Loucy (cell line): ENCODE measurements at regions not wholly inside any gene's neighbourhood (a gene's known extent, or its start where the extent isn't known, plus 50 kb on each side); places are given as distances from the start of the nearest gene placed in this dataset.

Source experiments
- H2AFZ ChIP-seq: fragments of 200-600 bp; sonication (generic); 2 replicates; pipeline ENCODE4 v1.6.0; 2016; ENCODE audit warnings: antibody characterized with exemption, mild to moderate bottlenecking, low read length, moderate library complexity
- H3F3A ChIP-seq: fragments of 200-600 bp; 2 replicates; pipeline ENCODE4 v1.6.0; 2016; ENCODE audit warnings: antibody characterized with exemption, low read depth, mild to moderate bottlenecking
- H3K27me3 ChIP-seq: fragments of 200-600 bp; sonication (generic); 2 replicates; pipeline ENCODE4 v1.6.1; 2014; ENCODE audit warnings: low read length, mild to moderate bottlenecking; ENCODE audit not compliant: insufficient read depth, poor library complexity, severe bottlenecking
- H3K36me3 ChIP-seq: fragments of 200-600 bp; sonication (generic); 2 replicates; pipeline ENCODE4 v1.6.1; 2016; ENCODE audit warnings: low read length; ENCODE audit not compliant: insufficient read depth
- H3K4me1 ChIP-seq: fragments of 200-600 bp; sonication (generic); 2 replicates; pipeline ENCODE4 v1.5.1; 2014; ENCODE audit warnings: low read length, mild to moderate bottlenecking; ENCODE audit not compliant: insufficient read depth, poor library complexity, severe bottlenecking
- H3K4me2 ChIP-seq: fragments of 200-600 bp; sonication (generic); 2 replicates; pipeline ENCODE4 v1.6.0; 2014; ENCODE audit warnings: antibody characterized with exemption, low read length, low read depth, mild to moderate bottlenecking; ENCODE audit not compliant: poor library complexity, severe bottlenecking
- H3K4me3 ChIP-seq: fragments of 200-600 bp; sonication (generic); 2 replicates; pipeline ENCODE4 v1.5.1; 2014; ENCODE audit warnings: low read length, mild to moderate bottlenecking, mixed read lengths; ENCODE audit not compliant: poor library complexity, severe bottlenecking
- H3K79me2 ChIP-seq: fragments of 200-600 bp; sonication (generic); 2 replicates; pipeline ENCODE4 v1.6.1; 2014; ENCODE audit warnings: low read length; ENCODE audit not compliant: insufficient read depth
- H3K9ac ChIP-seq: fragments of 200-600 bp; sonication (generic); 2 replicates; pipeline ENCODE4 v1.6.0; 2014; ENCODE audit warnings: mild to moderate bottlenecking, low read depth, low read length, moderate library complexity; ENCODE audit not compliant: poor library complexity, severe bottlenecking
- H3K9me2 ChIP-seq: fragments of 200-600 bp; sonication (generic); replicated peaks from 2 replicates; pipeline ENCODE4 v1.6.1; 2016; ENCODE audit warnings: low read depth, low read length, mixed read lengths
- H3K9me3 ChIP-seq: fragments of 200-600 bp; sonication (generic); 2 replicates; pipeline ENCODE4 v1.6.1; 2014; ENCODE audit warnings: mild to moderate bottlenecking, antibody characterized with exemption, low read length, low read depth; ENCODE audit not compliant: insufficient read depth
- H4K20me1 ChIP-seq: fragments of 200-600 bp; sonication (generic); 2 replicates; pipeline ENCODE4 v1.6.0; 2014; ENCODE audit warnings: antibody characterized with exemption, low read length, mild to moderate bottlenecking; ENCODE audit not compliant: insufficient read depth, poor library complexity, severe bottlenecking
- EZH2phosphoT487 ChIP-seq: fragments of 200-600 bp; IDR thresholded peaks from 2 replicates; pipeline ENCODE4 v1.6.1; 2018; ENCODE audit warnings: antibody characterized with exemption, mild to moderate bottlenecking, moderate library complexity, borderline replicate concordance
- TF ChIP-seq, protein P1 (sequence below): fragments of 200-600 bp; sonication (generic); conservative IDR thresholded peaks from 2 replicates; pipeline ENCODE4 v1.5.1; 2014; ENCODE audit warnings: mild to moderate bottlenecking, antibody characterized with exemption, low read length

DNA sequence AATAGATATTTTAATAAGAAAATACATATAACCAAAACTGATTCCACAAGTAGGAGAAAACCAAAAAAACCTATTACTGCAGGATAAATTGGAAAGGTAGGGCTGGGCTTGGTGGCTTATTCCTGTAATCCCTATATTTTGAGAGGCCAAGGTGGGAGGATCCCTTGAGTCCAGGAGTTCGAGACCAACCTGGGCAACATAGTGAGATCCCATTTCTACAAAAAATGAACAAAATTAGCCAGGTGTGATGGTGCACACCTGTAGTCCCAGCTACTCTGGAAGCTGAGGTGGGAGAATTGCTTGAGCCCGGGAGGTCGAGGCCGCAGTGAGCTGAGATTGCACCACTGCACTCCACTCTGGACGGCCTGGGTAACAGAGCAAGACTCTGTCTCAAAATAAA, 189.2 kb upstream of the IER5L start:
- Histone ChIP-seq H3K4me2 (no peak overlapping the region), H3K36me3 (no peaks in the 10 kb centered on the region), H2AFZ (no peak overlapping the region), H3K4me1 (no peaks in the 10 kb centered on the region), H3K79me2 (no peaks in the 10 kb centered on the region), H3K4me3 (no peak overlapping the region), H3K9me2 (no peaks in the 10 kb centered on the region), H3F3A (no peaks in the 10 kb centered on the region), H3K9ac (no peak overlapping the region), H3K9me3 (no peaks in the 10 kb centered on the region), H3K27me3 (no peaks in the 10 kb centered on the region), H4K20me1 (no peaks in the 10 kb centered on the region)
- TF ChIP-seq EZH2phosphoT487 = no peak
- TF ChIP-seq, protein P1, sequence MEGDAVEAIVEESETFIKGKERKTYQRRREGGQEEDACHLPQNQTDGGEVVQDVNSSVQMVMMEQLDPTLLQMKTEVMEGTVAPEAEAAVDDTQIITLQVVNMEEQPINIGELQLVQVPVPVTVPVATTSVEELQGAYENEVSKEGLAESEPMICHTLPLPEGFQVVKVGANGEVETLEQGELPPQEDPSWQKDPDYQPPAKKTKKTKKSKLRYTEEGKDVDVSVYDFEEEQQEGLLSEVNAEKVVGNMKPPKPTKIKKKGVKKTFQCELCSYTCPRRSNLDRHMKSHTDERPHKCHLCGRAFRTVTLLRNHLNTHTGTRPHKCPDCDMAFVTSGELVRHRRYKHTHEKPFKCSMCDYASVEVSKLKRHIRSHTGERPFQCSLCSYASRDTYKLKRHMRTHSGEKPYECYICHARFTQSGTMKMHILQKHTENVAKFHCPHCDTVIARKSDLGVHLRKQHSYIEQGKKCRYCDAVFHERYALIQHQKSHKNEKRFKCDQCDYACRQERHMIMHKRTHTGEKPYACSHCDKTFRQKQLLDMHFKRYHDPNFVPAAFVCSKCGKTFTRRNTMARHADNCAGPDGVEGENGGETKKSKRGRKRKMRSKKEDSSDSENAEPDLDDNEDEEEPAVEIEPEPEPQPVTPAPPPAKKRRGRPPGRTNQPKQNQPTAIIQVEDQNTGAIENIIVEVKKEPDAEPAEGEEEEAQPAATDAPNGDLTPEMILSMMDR = no peak

DNA sequence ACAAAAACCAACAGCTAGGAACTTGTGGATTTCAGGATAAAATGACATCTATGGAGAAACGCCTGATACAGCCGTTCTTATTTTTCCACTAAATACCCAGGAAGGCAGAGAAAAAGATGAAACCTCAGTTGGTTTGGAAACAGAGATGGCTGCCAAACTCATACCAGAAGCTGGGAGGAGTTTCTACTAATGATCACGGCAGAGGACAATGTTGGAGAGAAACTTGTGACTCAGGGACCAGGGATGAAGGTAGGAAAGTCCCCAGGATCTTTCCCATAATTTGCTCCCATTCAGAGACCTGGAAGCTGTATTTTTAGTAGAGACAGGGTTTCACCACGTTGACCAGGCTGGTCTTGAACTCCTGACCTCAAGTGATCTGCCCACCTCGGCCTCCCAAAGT, 187.1 kb upstream of the IER5L start:
- TF ChIP-seq, protein P1 = no peak
- TF ChIP-seq EZH2phosphoT487 = no peak
- H3K4me1 ChIP-seq = no peaks in the 10 kb centered on the region
- H3K9me2 ChIP-seq = no peaks in the 10 kb centered on the region
- no peak overlapping the region for H3K4me3 ChIP-seq
- H3K4me2 ChIP-seq = no peak overlapping the region
- no peaks in the 10 kb centered on the region for H3K79me2 ChIP-seq
- H3F3A ChIP-seq = no peaks in the 10 kb centered on the region
- H3K36me3 ChIP-seq = no peaks in the 10 kb centered on the region
- no peaks in the 10 kb centered on the region for H3K27me3 ChIP-seq
- no peaks in the 10 kb centered on the region for H4K20me1 ChIP-seq
- no peak overlapping the region for H2AFZ ChIP-seq
- no peak overlapping the region for H3K9ac ChIP-seq
- H3K9me3 ChIP-seq = no peaks in the 10 kb centered on the region

DNA sequence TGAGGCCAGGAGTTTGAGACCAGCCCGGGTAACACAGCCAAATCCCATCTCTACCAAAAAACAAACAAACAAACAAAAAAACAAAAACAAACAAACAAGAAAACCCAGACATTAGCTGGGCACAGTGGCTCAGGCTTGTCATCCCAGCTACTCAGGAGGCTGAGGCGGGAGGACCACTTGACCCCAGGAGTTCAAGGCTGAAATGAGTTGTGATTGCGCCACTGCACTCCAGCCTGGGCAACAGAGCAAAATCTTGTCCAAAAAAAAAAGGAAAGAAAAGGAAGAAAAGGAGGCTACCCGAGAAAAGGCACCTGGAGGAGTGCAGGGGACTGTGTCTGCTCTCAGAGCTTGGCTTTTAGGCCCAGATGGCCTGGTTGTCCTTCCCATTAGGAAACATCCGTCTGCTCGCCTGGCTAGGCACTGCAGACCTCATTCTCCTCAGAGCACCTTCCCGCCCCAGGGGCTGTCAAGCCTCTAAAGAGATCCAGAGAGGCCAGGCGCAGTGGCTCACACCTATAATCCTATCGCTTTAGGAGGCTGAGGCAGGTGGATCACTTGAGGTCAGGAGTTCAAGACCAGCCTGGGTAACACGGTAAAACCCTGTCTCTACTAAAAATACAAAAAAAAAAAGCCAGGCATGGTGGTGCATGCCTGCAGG, 185.3 kb upstream of the IER5L start:
- H2AFZ ChIP-seq = no peak overlapping the region

More for the DNA sequence above, 185.3 kb upstream of the IER5L start:
- no peak overlapping the region for H3K9ac ChIP-seq
- H3K9me2 ChIP-seq = no peaks in the 10 kb centered on the region
- no peaks in the 10 kb centered on the region for H3K79me2 ChIP-seq
- no peaks in the 10 kb centered on the region for H3K27me3 ChIP-seq
- no peaks in the 10 kb centered on the region for H3K36me3 ChIP-seq
- no peaks in the 10 kb centered on the region for H3F3A ChIP-seq
- TF ChIP-seq, protein P1 = no peak
- no peak for TF ChIP-seq EZH2phosphoT487
- H3K9me3 ChIP-seq = no peaks in the 10 kb centered on the region
- H4K20me1 ChIP-seq = no peaks in the 10 kb centered on the region
- no peak overlapping the region for H3K4me3 ChIP-seq
- H3K4me1 ChIP-seq = no peaks in the 10 kb centered on the region
- H3K4me2 ChIP-seq = no peak overlapping the region
